GM19438 (cell line): ENCODE measurements at regions not wholly inside any gene's neighbourhood (a gene's known extent, or its start where the extent isn't known, plus 50 kb on each side); places are given as distances from the start of the nearest gene placed in this dataset.

Source experiments
- ATAC-seq: cut with Tn5 transposase; IDR thresholded peaks from one replicate; pipeline ENCODE4 v1.9.1; 2021; ENCODE audit warnings: low read depth; ENCODE audit not compliant: unreplicated experiment

DNA sequence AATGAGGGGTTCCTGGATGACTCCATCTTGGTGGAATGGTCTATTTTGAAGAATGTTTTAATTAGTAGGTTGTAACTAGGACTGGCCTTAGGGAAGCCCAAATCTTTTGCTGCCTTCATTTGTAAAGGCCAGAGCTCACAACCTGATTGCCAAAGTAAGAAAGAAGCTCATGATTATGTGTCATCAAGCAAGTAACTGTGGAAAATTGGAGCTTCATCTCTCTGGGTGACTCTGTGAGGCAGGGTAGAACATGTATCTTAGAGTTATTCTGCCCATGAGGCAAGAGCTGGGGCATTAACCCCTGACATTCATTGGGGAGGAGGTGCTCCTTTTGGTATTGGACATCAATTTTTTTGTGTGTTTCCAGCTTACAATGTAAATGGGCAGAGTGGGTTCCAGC lies 273.9 kb upstream of the JAG1 start:
- no peak for ATAC-seq

DNA sequence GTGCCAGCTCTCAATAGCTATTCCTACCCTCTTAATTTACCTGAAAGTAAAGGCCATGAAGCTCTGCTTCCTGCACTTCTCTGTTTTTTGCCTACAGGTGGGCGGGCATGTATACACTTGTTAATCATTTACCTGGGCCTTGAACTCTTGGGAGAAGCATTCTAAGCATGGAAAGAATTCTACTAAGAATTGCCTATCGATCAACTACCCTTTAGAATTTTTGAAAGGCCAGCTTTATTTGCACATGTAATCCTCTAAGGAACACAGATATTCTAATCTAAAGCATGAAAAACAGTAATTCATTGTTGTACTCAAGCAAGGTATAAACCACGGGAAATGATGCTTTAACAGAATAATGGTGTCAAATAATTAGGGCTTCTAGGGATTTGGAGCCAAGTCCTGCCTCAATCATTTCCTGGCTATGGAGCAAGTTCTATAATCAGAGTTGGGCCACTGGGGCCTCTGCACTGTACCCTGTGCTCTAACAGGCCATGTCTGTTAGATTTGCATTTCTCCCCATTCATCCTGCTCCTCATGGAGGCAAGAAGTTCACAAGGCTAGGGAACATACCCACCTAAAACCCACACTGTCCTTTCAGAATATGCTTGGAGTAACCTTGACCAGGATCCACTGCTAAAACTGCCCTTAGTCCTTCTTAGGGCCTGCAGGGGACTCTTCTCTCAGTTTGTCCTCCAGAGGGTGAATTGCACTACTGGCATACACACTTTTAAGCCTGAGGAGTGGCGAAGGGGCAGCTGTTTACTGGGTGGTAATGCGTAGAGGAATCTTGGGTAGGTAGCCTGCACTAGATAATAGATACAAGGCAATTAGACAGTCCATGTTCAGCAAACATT lies 276.4 kb upstream of the JAG1 start:
- ATAC-seq = no peak

DNA sequence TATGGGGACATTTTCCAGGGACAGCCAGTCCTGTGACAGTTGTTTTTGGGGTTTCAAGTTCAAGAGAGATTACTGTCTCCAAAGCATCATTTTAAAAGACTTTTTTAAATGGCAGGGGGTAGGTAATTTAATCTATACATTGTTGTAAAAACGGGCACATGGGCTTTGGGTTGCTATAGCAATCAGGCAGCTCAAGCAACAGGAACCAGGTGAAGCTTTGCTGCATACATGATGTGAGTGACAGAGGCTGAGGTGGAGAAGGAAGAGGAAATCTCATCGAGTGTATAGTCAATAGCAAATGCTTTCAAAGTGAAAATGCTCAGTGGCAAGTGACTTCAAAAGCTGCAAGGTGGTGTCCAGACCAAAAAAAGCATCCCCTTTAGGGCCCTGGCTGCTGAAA lies 277.4 kb upstream of the JAG1 start:
- ATAC-seq = no peak

DNA sequence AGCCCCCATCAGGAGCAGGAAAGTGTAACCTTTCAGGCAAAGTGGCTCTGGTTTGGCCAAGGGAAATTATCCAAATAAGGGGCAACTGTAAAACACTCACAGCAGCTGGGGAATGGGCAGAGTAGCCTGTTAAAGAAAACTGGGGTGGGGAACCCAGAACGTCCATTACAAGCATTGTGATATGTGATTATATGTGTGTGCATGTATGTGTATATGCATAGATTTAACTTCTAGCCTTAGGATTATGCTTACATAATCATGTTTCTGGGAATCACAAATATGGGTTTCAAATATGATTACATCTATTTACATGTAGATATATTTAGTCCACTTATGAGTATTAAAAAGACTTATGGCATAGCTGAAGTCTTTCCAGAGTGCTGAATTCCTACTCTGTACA lies 278.1 kb upstream of the JAG1 start:
- ATAC-seq = no peak

DNA sequence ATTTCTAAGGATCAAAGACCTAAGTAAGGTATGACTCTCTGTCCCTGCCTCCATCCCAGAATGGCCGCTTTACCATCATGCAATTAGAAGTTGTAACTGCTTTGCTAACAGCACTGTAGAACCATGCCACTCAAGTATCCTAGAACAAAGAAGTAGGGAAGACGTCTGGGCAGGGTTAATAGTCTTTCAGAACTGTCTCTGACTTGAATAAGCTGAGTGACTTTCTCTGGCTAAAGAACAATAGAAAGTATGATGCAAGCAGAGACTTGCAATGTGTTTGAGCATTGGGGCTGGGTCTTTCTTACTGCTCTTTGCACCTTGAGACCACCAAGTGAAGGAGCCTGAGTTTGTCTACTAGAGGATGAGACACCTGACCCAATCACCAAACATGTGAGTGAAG lies 279.6 kb upstream of the JAG1 start:
- ATAC-seq = no peak

DNA sequence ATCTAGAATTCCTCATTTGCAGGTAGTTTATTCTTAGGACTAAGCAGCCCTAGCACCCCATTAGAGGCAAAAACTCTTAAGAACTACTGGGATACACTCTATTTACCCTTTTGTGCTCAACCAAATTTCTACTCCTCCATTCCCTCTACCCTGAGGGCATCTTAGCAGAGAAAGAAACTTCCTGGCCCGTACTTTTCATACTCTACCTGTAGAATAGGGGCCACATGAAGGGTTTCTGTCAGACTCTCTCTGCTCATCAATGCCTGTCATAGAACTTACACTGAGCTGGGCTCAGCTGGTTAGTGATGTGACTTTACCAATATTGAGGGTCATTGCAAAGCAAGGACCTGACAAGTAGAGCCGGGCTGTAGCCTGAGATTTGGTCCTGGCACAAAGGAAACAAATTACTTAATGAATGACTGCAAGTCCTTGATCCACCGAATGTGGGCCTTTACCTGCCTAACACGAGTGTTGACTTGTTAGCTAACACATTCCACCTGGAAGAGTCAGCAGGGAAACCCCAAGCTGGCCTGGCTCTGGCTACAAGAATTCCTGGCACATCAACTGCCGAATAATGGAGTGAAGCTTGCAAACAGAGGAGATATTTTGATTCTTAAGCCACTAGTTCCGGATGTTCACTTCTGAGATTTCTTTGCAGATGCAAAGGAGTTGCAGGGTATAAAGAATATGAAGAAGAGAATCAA lies 280.5 kb upstream of the JAG1 start:
- no peak for ATAC-seq

DNA sequence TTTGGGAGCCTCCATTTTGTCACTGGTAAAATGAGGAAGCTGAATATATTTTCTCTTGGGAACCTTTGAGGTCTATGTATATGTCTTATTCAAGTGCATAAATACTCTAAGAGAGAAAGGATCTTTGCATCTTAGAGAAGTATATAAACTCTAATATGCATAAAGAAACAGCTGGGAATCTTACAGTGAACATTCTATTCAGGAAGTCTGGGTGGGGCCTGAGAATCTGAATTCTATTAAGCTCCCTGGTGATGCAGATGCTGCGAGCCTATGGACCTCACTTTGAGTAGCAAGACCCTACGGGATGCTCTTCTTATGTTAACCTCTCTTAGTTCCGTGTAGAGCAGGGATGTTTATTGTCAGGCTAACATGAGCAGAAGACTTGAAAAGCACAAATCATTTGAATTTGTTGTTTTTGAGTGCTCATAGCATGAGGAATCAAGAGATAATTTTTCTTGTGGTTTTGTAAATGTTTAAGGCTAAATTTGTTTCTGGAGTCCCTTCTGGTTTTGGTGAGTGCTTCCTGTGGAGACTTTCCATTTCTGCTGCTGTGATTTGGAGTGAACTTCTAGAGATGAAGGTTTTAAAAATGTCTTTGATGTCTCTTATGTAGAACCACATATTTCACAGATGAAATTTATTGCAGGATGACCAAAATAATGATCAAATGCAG lies 281.2 kb upstream of the JAG1 start:
- ATAC-seq = no peak

DNA sequence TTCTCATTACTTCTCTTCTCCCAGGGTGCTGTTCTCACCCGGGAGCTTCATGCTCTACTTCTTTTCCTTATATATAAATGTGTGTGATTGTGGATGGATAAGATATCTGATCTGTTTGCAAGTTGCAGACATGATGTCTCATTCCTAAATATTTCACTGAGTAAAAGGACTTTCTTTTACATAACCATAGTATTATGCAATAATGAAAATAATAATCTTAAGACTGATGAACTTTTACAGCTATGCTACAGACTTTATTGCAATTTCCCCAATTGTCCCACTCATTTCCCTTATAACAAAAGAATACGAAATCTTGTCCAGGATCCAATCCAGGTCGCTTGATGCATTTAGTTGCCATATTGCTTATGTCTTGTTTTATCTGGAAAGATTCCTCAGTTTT lies 284.5 kb upstream of the JAG1 start:
- no peak for ATAC-seq

DNA sequence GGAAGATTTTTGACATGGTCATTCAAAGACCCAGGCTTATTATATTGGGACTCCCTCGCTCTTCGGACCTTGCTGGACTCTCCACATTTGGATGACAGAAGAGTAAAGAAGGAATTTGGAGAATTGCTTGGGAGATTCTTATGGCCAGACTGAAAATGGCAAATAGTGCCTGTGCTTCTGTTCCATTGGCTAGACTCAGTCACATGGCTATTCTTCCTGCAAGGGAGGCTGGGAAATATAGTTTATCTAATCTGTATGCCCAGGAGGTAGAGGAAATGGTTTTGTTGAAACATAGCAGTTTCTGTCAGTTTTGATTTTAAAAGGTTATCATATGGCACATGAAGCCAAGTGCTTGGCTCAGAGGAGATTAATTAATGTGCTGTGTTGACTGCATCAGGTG lies 286.6 kb upstream of the JAG1 start:
- ATAC-seq = no peak

DNA sequence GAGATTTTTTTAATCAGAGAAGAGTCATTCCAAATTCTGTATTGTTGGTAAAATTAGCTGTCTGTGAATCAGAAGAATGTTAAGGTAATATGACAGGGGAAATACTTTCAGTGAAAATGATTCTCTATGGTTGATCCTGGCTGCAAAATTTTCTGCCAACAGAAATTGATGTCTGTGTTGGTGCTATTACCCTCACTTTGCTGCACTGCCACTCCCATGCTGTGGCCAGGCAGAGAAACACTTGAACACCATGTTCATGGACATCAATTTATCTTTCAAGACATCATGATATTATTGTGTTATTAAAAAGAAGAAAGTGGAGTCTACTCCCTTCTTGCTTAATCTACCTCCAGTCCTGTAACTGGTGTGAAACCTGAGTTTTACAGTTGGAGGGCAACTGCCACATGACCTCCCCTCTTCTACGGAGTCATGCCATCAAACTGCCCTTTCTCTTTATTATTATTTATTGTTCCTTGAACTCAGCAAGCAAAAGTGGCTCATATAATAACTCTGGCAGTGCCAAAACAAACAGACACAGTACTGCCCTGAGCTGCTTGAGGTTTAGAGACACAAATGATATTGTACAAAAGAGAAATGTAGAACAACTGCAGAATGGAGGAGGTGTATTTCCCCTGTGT lies 288.0 kb upstream of the JAG1 start:
- ATAC-seq = no peak

DNA sequence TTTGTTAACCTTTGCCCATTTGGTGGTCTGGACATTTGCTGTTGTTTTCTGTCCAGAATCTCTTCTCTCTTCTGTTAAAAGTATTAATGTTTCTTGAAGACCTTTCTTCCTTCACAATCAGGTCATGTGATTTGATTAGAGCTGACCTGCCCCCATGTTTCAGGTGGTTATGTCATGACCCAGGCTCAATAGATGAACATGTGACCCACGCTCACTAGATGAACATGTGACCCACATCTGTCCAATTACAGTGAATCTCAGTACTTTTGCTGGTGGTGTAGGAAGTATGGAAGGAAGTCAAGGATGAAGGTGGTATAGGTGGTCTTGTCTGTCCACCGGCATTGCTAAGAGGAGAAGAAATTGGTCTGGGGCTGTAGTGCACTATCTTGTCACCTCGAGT lies 289.1 kb upstream of the JAG1 start:
- no peak for ATAC-seq

DNA sequence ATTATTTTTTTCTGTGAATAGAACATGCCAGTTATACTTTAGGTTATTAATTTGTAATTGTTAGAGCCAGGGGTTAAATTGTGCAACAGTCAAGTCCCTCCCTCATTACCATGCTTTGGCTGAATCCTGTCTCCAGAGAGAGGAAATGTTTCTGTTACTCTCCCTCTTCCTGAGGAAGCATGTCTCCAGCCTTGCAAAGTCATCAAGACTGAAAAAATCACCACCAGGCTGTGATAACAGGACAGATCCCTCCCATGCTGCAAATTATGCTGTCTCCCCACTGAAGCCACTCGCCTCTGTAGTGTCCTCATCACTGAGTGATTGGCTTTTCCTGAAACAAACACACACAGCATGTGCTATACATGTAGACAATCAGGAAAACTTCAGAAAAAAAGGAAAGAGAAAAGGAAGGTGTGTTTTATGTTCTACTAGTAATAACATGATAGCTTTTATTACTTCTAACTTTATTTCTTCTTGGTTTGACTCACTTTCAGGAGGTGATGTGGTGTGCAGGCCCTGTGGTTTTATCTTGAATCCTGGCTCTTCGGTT lies 290.0 kb upstream of the JAG1 start:
- no peak for ATAC-seq

DNA sequence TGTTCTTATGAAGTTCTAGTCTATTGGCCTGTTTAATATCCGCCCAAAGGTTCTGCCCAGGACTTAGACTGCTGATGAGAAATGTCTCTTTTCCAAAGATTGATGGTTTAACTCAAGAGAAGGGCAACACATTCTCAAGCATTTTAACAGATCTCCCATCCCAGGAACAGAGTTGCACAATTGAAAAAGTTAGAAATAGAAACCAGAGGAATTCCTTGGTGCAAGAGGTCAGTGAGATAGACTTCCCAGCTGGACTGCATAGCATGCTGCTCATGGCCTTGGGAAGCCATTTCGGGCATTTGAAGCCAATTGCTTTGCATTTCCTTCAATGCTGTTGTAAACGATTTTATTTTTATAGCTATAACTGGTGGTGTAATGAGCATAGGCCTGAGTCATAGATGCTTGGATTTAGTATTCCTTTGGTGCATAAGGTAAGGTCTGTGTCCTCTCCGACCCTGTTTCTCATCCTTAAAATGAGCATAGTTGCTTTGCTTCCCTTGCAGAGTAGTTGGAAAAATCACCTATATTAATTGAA lies 292.2 kb upstream of the JAG1 start:
- ATAC-seq = no peak

DNA sequence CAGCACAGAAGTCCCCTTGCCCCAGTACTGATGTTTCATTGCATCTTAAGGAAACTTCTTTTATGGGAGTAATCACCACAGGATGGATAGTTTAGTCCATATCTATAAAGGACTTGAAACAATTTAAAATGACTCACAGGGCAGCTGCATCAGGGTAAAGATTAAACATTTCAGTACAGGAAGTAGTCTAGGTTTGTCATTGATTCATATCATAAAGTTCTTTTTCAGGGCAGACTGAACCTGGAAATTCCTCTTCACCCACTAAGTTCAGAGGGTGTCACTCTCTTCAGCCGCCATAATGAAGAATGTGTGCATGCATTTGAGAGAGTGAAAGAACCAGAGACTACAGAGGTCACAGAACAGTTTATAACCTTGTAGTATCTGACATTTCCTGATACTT lies 296.3 kb upstream of the JAG1 start:
- ATAC-seq = no peak

DNA sequence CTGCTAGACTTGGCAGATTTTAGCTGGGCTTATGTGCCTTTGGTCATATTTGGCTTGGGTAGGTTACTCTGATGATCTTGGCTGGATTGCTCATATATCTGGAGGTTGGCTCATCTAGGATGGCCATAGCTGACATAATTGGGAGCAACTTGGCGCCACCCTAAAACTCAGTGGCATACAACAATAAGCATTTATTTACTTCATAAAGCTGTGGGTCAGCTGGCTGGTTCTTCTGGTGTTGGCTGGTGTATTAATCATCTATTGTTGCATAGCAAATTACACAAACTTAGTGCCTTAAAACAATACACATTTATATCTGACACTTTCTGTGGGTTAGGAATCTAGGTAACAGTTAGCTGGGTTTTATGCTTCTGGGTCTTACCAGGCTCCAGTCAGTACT lies 297.3 kb upstream of the JAG1 start:
- ATAC-seq = no peak

DNA sequence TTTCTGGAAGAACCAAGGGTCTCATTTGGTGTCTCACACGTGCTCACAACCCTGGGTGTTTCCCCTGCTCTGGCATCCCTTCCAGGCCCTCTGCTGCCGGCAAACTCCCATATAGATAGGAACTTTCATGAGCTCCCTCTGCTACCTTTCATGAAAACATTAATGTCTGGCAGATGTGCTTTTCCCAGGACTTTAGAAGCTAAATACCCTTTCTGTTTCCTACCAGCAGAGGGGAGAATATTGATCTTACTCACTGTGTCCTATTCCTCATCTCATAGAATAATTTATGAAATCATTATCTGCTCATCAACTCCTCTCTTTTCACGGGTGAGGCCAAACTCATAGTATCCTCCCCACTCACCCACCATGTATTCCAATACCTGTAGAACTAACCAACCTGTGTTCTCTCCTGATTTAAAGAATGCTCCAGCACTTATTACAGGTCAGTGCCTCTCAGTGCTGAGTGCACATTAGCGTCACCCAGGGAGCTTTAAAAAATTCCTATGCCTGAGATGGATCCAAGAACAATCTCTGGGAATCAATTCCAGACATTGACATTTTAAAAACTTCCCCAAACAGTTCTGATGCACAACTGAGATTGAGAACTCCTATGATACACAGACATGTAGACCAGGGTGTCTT lies 298.5 kb upstream of the JAG1 start:
- no peak for ATAC-seq

DNA sequence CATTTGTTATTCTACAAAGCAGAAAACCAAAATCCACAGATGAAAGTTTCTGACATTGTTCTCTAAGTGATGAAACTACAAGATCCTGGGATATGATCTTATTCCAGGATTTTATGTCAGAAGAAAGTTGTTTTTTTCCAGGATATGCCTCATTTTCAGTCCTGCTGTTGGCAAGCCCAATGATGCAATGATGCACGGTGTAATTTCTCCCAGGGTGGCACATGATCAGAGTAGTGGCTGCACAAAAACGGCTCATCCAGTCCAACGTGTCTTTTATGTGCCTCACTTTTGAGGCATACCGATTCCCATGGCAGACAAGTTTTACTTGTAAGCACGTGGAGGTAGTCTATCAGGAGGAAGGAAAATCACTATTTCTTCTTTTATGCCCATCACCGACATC lies 302.3 kb upstream of the JAG1 start:
- no peak for ATAC-seq

DNA sequence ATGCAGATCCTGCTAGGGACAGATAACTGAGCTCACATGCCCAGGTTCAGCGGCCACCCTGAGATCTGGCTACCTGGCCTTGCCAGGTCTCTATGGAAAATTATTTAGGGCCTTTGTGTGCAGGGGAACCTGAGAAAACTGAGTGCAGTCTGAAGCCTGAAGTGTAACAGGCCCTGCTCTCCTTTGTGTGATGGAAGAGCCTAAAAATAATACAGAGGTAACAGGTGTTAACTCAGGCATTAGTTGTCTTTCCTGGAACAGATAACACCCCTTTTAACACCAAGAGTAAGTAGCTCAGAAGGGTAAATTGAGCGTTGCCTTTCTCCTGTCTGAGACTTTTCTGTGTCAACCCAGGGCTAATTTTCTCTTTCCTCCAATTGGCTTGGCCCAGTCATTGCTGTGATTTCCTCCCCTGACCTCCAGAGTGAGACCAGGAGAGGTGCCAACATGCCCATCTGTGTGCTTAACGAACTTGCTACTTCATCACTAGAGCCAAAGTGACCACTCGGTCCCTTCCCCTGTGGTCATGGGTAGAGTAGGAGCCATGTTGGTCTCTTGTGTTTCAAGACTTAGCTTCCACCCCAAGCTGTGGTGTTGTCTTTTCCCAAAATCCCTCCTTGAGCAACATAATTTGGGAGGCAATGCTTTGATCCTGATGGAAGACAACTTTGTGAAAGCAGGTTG lies 304.4 kb upstream of the JAG1 start:
- no peak for ATAC-seq

DNA sequence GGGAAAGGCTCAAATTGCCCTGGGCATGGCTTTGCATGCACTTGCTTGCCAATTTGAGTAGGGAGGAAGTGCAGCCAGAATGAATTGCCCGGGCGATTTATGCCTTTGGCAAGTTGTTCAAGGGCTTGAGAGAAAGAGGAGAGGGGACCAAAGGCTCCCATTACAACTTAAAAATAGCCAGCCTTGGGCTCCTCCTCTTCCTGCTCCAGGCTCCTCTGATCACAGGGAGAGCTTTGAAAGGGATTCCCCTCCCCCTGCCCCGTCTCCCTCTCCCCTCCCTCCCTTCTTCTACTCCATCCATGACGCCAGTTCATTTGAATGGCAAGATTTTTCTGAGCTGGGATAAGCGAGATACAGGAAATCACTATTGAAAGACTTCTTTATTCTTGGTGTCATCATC lies 304.9 kb upstream of the JAG1 start:
- ATAC-seq = no peak

DNA sequence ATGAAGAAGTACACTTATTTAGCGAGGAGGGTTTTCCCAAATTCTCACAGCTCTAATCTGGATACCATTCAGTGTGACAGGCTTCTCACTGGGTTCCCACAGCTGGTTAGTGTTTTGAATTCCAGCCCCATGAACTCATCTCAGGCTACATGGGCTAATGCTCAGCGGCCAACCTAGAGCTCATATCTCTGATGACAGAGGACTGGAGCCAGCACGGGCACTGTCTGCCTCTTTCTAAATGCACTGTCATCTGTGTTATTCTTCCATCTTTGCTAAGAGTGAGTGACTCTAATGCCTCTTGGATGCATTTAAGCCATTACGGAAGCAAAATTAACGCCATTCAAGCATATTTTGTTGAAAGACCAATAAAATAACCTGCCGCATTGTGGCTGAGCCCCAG lies 308.9 kb upstream of the JAG1 start:
- no peak for ATAC-seq
